Thyroid gland (tissue), 4 donors: ENCODE measurements at regions not wholly inside any gene's neighbourhood (a gene's known extent, or its start where the extent isn't known, plus 50 kb on each side); places are given as distances from the start of the nearest gene placed in this dataset.

Experiments used
- CTCF ChIP-seq, 6 experiments: fragments of 200-600 bp in 3 of 6; fragments of 450-650 bp in 3 of 6; sonication (generic) in 3 of 6; IDR thresholded peaks; one replicate each; pipeline ENCODE4 v1.5.1; 2016 to 2019; ENCODE audit warnings: antibody characterized with exemption in 6 of 6, mild to moderate bottlenecking in 2 of 6, inconsistent platforms in 1 of 6, moderate library complexity in 1 of 6
- POLR2A ChIP-seq, 2 donors: fragments of 450-650 bp; IDR thresholded peaks; one replicate each; pipeline ENCODE4 v1.6.1; 2017; ENCODE audit warnings: antibody characterized with exemption in 2 of 2, mild to moderate bottlenecking in 2 of 2, moderate library complexity in 1 of 2

DNA sequence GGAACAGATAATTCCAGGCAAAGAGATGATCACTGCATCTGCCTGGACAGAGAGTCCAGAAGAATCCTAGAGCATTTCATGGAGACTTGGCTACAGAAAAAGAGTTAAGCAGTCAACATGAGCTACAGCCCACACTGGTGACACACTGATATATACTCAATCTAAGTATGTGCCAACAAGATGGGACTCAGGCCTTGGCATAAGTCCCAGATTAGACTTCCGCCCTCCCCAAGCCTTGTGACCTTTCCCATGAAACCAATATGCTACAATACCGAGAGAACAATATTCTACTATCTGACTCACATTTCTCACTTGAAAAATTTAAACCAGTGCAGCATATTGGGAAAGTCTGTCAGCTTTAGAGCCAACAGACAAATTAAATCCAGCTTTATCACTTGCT lies 65.7 kb upstream of the SLITRK2 start:
- TF ChIP-seq CTCF (IDR thresholded peaks at IDR 0.05), result no peak
- TF ChIP-seq POLR2A (IDR thresholded peaks at IDR 0.05), result no peak
